MM.1S (cell line): ENCODE measurements at regions not wholly inside any gene's neighbourhood (a gene's known extent, or its start where the extent isn't known, plus 50 kb on each side); places are given as distances from the start of the nearest gene placed in this dataset.

ENCODE experiments used
- DNase-seq: peaks from one replicate; pipeline ENCODE4 v3.0.0-alpha.2; 2015
- H2AFZ ChIP-seq: fragments of 300-600 bp; sonication (generic); 2 replicates; pipeline ENCODE4 v1.6.0; 2016; ENCODE audit warnings: antibody characterized with exemption, low read length
- H3F3A ChIP-seq: fragments of 300-600 bp; sonication (generic); 2 replicates; pipeline ENCODE4 v1.6.1; 2016; ENCODE audit warnings: mild to moderate bottlenecking, antibody characterized with exemption, low read length, moderate library complexity, mixed read lengths; ENCODE audit not compliant: insufficient read depth
- H3K27ac ChIP-seq: fragments of 300-600 bp; sonication (generic); 2 replicates; pipeline ENCODE4 v1.5.1; 2016; ENCODE audit warnings: mild to moderate bottlenecking, low read length
- H3K27me3 ChIP-seq: fragments of 300-600 bp; sonication (generic); replicated peaks from 2 replicates; pipeline ENCODE4 v1.6.0; 2016; ENCODE audit warnings: low read length; ENCODE audit not compliant: insufficient read depth
- H3K36me3 ChIP-seq: fragments of 300-600 bp; sonication (generic); replicated peaks from 2 replicates; pipeline ENCODE4 v1.6.1; 2016; ENCODE audit warnings: mild to moderate bottlenecking, low read length, mixed read lengths; ENCODE audit not compliant: insufficient read depth
- H3K4me1 ChIP-seq: fragments of 300-600 bp; sonication (generic); 2 replicates; pipeline ENCODE4 v1.6.1; 2016; ENCODE audit warnings: low read length, mixed read lengths
- H3K4me2 ChIP-seq: fragments of 300-600 bp; sonication (generic); 2 replicates; pipeline ENCODE4 v1.6.0; 2016; ENCODE audit warnings: low read depth, low read length
- H3K4me3 ChIP-seq: fragments of 300-600 bp; sonication (generic); 2 replicates; pipeline ENCODE4 v1.5.1; 2016; ENCODE audit warnings: low read length, mixed read lengths
- H3K79me2 ChIP-seq: fragments of 300-600 bp; sonication (generic); 2 replicates; pipeline ENCODE4 v1.6.1; 2016; ENCODE audit warnings: mixed run types, low read length, mixed read lengths
- H3K9ac ChIP-seq: fragments of 300-600 bp; sonication (generic); 2 replicates; pipeline ENCODE4 v1.6.1; 2016; ENCODE audit warnings: low read length, mixed read lengths
- H3K9me2 ChIP-seq: fragments of 300-600 bp; sonication (generic); replicated peaks from 2 replicates; pipeline ENCODE4 v1.6.1; 2016; ENCODE audit warnings: mild to moderate bottlenecking, low read length, mixed read lengths; ENCODE audit not compliant: insufficient read depth
- H3K9me3 ChIP-seq: fragments of 300-600 bp; sonication (generic); replicated peaks from 2 replicates; pipeline ENCODE4 v1.6.1; 2016; ENCODE audit warnings: mild to moderate bottlenecking, low read length, mixed read lengths; ENCODE audit not compliant: insufficient read depth
- H4K20me1 ChIP-seq: fragments of 300-600 bp; sonication (generic); 2 replicates; pipeline ENCODE4 v1.6.1; 2016; ENCODE audit warnings: mild to moderate bottlenecking, low read length, moderate library complexity, mixed read lengths; ENCODE audit not compliant: insufficient read depth
- CTCF ChIP-seq: fragments of 300-600 bp; sonication (generic); IDR thresholded peaks from 2 replicates; pipeline ENCODE4 v1.5.1; 2016; ENCODE audit warnings: antibody characterized with exemption, low read length, mixed read lengths
- EZH2 ChIP-seq: fragments of 300-600 bp; sonication (generic); optimal IDR thresholded peaks from 2 replicates; pipeline ENCODE3; 2017; ENCODE audit warnings: low read depth, mild to moderate bottlenecking, antibody characterized with exemption, low read length, mixed read lengths
- EZH2phosphoT487 ChIP-seq: fragments of 300-600 bp; sonication (generic); IDR thresholded peaks from 2 replicates; pipeline ENCODE4 v1.6.1; 2018; ENCODE audit warnings: antibody characterized with exemption, low read length

- Histone ChIP-seq H3F3A (no peaks in the 10 kb centered on the region), H3K9me3 (no peaks in the 10 kb centered on the region), H3K79me2 (no peaks in the 10 kb centered on the region), H2AFZ (no peak overlapping the region), H3K27ac (no peak overlapping the region), H3K27me3 (no peaks in the 10 kb centered on the region), H3K9ac (no peak overlapping the region), H3K4me3 (no peak overlapping the region), H3K9me2 (no peaks in the 10 kb centered on the region; the same call in 1 of the 2 replicates), H3K4me2 (no peak overlapping the region), H3K36me3 (no peaks in the 10 kb centered on the region), H4K20me1 (no peaks in the 10 kb centered on the region), H3K4me1 (no peaks in the 10 kb centered on the region)
- DNase-seq: no peak
- TF ChIP-seq CTCF: no peak
- no peak for TF ChIP-seq EZH2phosphoT487
- TF ChIP-seq EZH2: no peak
Observed at GRCh38 chr1:163935738-163936374, 614.1 kb downstream of the NUF2 start.

GRCh38 chr1:163959622-163960021 lies 599.4 kb upstream of the PBX1 start:
- Histone ChIP-seq H4K20me1 (no peaks in the 10 kb centered on the region), H3K9me3 (no peaks in the 10 kb centered on the region), H3K4me2 (no peak overlapping the region), H3K27me3 (no peaks in the 10 kb centered on the region), H3K4me3 (no peak overlapping the region), H3K9ac (no peak overlapping the region), H3K27ac (no peak overlapping the region), H3K4me1 (no peaks in the 10 kb centered on the region), H3F3A (no peaks in the 10 kb centered on the region), H3K36me3 (no peaks in the 10 kb centered on the region), H2AFZ (no peak overlapping the region), H3K9me2 (no peaks in the 10 kb centered on the region), H3K79me2 (no peaks in the 10 kb centered on the region)
- TF ChIP-seq EZH2 (no peak), EZH2phosphoT487 (no peak)
- no peak for DNase-seq

DNA sequence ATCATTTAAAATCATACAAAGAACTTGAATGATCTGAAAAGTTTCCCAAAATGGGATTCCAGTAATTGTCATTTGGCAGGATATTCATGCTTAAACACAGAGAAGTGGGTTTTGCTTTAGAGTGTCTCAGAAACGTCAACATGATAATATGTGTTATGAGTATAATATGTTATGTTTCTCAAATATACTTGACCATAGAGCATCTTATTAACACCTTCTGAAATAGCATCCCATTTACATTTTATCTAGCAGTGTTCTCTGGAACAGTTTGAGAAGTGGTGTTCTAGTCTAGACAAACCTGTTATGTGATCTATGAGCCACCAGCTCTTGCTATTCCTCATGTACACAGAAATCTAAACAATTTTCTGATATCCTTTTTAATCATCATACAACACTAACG lies 588.8 kb upstream of the PBX1 start:
- H3K27ac ChIP-seq: no peak overlapping the region
- H3F3A ChIP-seq: no peaks in the 10 kb centered on the region
- no peaks in the 10 kb centered on the region for H3K9me2 ChIP-seq
- DNase-seq: peak; percentile 3
- no peak overlapping the region for H2AFZ ChIP-seq
- H3K36me3 ChIP-seq: no peaks in the 10 kb centered on the region
- no peaks in the 10 kb centered on the region for H3K9me3 ChIP-seq
- H3K4me2 ChIP-seq: no peak overlapping the region
- no peaks in the 10 kb centered on the region for H4K20me1 ChIP-seq
- no peaks in the 10 kb centered on the region for H3K79me2 ChIP-seq
- H3K27me3 ChIP-seq: no peaks in the 10 kb centered on the region
- H3K4me1 ChIP-seq: no peaks in the 10 kb centered on the region
- H3K4me3 ChIP-seq: no peak overlapping the region
- no peak overlapping the region for H3K9ac ChIP-seq
- no peak for TF ChIP-seq CTCF
- no peak for TF ChIP-seq EZH2
- TF ChIP-seq EZH2phosphoT487: no peak

DNA sequence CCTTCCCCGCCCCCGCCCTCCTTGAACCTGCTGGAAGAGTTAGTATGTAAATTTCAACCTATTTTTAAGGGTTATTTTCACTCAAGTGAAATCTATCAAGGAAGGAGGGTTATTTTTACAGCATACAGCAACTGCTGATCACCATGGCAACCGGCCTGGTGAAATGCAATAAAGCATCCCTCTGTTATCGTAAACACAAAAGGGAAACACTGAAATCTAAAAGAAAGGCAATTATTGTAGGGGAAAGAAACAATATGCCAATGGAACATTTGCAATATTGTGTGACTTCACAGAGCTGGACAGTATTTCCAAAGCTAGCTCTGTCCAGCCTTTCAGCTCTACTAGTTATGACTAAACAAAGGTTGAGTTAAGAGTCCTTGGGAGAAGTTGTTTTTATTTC lies 588.3 kb upstream of the PBX1 start:
- no peaks in the 10 kb centered on the region for H3K4me1 ChIP-seq
- H3K27ac ChIP-seq: no peak overlapping the region
- H3K9me3 ChIP-seq: no peaks in the 10 kb centered on the region
- no peaks in the 10 kb centered on the region for H4K20me1 ChIP-seq
- no peaks in the 10 kb centered on the region for H3F3A ChIP-seq
- no peak overlapping the region for H3K4me3 ChIP-seq
- no peaks in the 10 kb centered on the region for H3K27me3 ChIP-seq
- no peak overlapping the region for H3K9ac ChIP-seq
- no peaks in the 10 kb centered on the region for H3K9me2 ChIP-seq
- no peak overlapping the region for H3K4me2 ChIP-seq
- no peak for DNase-seq
- H2AFZ ChIP-seq: no peak overlapping the region
- TF ChIP-seq EZH2: no peak
- no peak for TF ChIP-seq CTCF
- H3K36me3 ChIP-seq: no peaks in the 10 kb centered on the region
- H3K79me2 ChIP-seq: no peaks in the 10 kb centered on the region
